Stimulated activated CD4-positive, alpha-beta T cell treated with anti-CD3 and anti-CD28 coated beads, Interleukin-2, amount 100 ng/mL, for 24 hours (primary cell): ENCODE measurements at regions not wholly inside any gene's neighbourhood (a gene's known extent, or its start where the extent isn't known, plus 50 kb on each side); places are given as distances from the start of the nearest gene placed in this dataset.
A peak's percentile ranks its signal among the peaks of the same experiment; 100 is the strongest.
"Not testable (repeated sequence)": the region's sequence is repeated elsewhere in the genome, so short reads cannot be mapped to it uniquely, and the experiment has no call there.

Experiments used
- DNase-seq, 2 donors: peaks; one replicate each; pipeline ENCODE4 v3.0.0-alpha.2; 2020

- DNase-seq, result no peak
Observed at GRCh38 chr21:17257784-17258183, 255.1 kb upstream of the CXADR start.

GRCh38 chr21:17264182-17264581 lies 248.7 kb upstream of the CXADR start:
- no peak for DNase-seq

GRCh38 chr21:17269760-17270159 lies 243.1 kb upstream of the CXADR start:
- DNase-seq, result no peak

- DNase-seq, result no peak
Observed at GRCh38 chr21:17270229-17270628, 242.6 kb upstream of the CXADR start.

GRCh38 chr21:17279663-17280062 lies 233.2 kb upstream of the CXADR start:
- DNase-seq, result no peak

GRCh38 chr21:17293016-17293562 lies 219.8 kb upstream of the CXADR start:
- not testable (repeated sequence) for DNase-seq

GRCh38 chr21:17295997-17296396 lies 216.8 kb upstream of the CXADR start:
- DNase-seq, result no peak

- DNase-seq, result not testable (repeated sequence)
Observed at GRCh38 chr21:17299576-17299975, 213.3 kb upstream of the CXADR start.

GRCh38 chr21:17327715-17328114 lies 185.1 kb upstream of the CXADR start:
- not testable (repeated sequence) for DNase-seq

- DNase-seq, result no peak
Observed at GRCh38 chr21:17334484-17334883, 178.4 kb upstream of the CXADR start.

- no peak for DNase-seq
Observed at GRCh38 chr21:17340081-17340480, 172.8 kb upstream of the CXADR start.

- DNase-seq, result no peak
Observed at GRCh38 chr21:17343055-17343454, 169.8 kb upstream of the CXADR start.

GRCh38 chr21:17348357-17348756 lies 164.5 kb upstream of the CXADR start:
- DNase-seq, result no peak

- DNase-seq, result no peak
Observed at GRCh38 chr21:17348849-17349248, 164.0 kb upstream of the CXADR start.

GRCh38 chr21:17351766-17352165 lies 161.1 kb upstream of the CXADR start:
- DNase-seq, result no peak

- no peak for DNase-seq
Observed at GRCh38 chr21:17352996-17353655, 159.7 kb upstream of the CXADR start.

- no peak for DNase-seq
Observed at GRCh38 chr21:17359781-17360180, 153.1 kb upstream of the CXADR start.

GRCh38 chr21:17368748-17369363 lies 144.0 kb upstream of the CXADR start:
- DNase-seq, result no peak

GRCh38 chr21:17370263-17370662 lies 142.6 kb upstream of the CXADR start:
- no peak for DNase-seq

GRCh38 chr21:17370916-17371315 lies 141.9 kb upstream of the CXADR start:
- DNase-seq, result no peak

GRCh38 chr21:17371450-17371849 lies 141.4 kb upstream of the CXADR start:
- no peak for DNase-seq

- DNase-seq, result no peak
Observed at GRCh38 chr21:17372200-17372599, 140.6 kb upstream of the CXADR start.

GRCh38 chr21:17386498-17386897 lies 126.3 kb upstream of the CXADR start:
- no peak for DNase-seq

- DNase-seq, result peak; percentile 37 to 59
Observed at GRCh38 chr21:17387030-17387617, 125.7 kb upstream of the CXADR start.
